B cell (primary cell): ENCODE measurements at regions not wholly inside any gene's neighbourhood (a gene's known extent, or its start where the extent isn't known, plus 50 kb on each side); places are given as distances from the start of the nearest gene placed in this dataset.

Source experiments
- ATAC-seq: fragments of 200-7000 bp; cut with Tn5 transposase; one replicate; pipeline ENCODE4 v1.10.0; 2021; ENCODE audit warnings: low read depth, mild to moderate bottlenecking, moderate number of reproducible peaks, moderate library complexity
- CTCF ChIA-PET: fragments of 350-600 bp; sonication (Branson Sonifier 250); formaldehyde crosslinking; loops from one replicate; lab custom pipeline; 2021; ENCODE audit warnings: antibody characterized with exemption, inconsistent platforms; lab: Charles Lee
- POLR2A ChIA-PET: fragments of 350-600 bp; sonication (Branson Sonifier 250); formaldehyde crosslinking; loops from one replicate; lab custom pipeline; 2021; ENCODE audit warnings: antibody characterized with exemption; lab: Charles Lee
- DNase-seq: peaks from one replicate; pipeline ENCODE4 v3.0.0; 2013
- H2AFZ ChIP-seq: 2 replicates; pipeline ENCODE4 v1.6.1; 2012; ENCODE audit warnings: mild to moderate bottlenecking, low read depth, low read length; ENCODE audit not compliant: insufficient read depth, poor library complexity, severe bottlenecking
- H3K27ac ChIP-seq, 2 donors: 1 replicate in 1 of 2; 2 replicates in 1 of 2; pipeline ENCODE4 v1.5.1; 2012 to 2013; ENCODE audit warnings: low read length in 2 of 2, mild to moderate bottlenecking in 2 of 2, moderate library complexity in 1 of 2
- H3K27me3 ChIP-seq, 4 experiments: fragments of 200-600 bp in 1 of 4; sonication (generic) in 1 of 4; replicated peaks in 1 of 4; 1 replicate in 2 of 4; 2 replicates in 2 of 4; pipeline versions ENCODE4 v1.6.1 to v1.7.0; 2013 to 2016; ENCODE audit warnings: low read length in 3 of 4, mild to moderate bottlenecking in 2 of 4, mixed read lengths in 1 of 4, moderate library complexity in 1 of 4; ENCODE audit not compliant: insufficient read depth in 4 of 4, control insufficient read depth in 3 of 4; ENCODE audit errors: control extremely low read depth in 1 of 4
- H3K36me3 ChIP-seq, 2 experiments: replicated peaks in 1 of 2; 1 replicate in 1 of 2; 2 replicates in 1 of 2; pipeline versions ENCODE4 v1.6.1 to v1.7.1; 2013; ENCODE audit warnings: low read length in 1 of 2; ENCODE audit not compliant: insufficient read depth in 2 of 2, control insufficient read depth in 1 of 2; ENCODE audit errors: control extremely low read depth in 1 of 2, extremely low read depth in 1 of 2
- H3K4me1 ChIP-seq, 2 donors: fragments of 200-600 bp in 1 of 2; sonication (generic) in 1 of 2; 1 replicate in 1 of 2; 2 replicates in 1 of 2; pipeline versions ENCODE4 v1.5.1 to v1.6.1; 2013 to 2017; ENCODE audit warnings: low read length in 2 of 2; ENCODE audit not compliant: control insufficient read depth in 2 of 2, insufficient read depth in 2 of 2
- H3K4me2 ChIP-seq: replicated peaks from 2 replicates; pipeline ENCODE3; 2012; ENCODE audit warnings: mild to moderate bottlenecking, low read depth, low read length; ENCODE audit not compliant: poor library complexity, severe bottlenecking
- H3K4me3 ChIP-seq, 5 experiments: fragments of 200-600 bp in 1 of 5; sonication (generic) in 1 of 5; 1 replicate in 3 of 5; 2 replicates in 2 of 5; pipeline versions ENCODE4 v1.5.1 to v1.7.0; 2011 to 2016; ENCODE audit warnings: low read length in 4 of 5, mild to moderate bottlenecking in 4 of 5, low read depth in 2 of 5, control low read depth in 1 of 5, moderate library complexity in 1 of 5; ENCODE audit not compliant: insufficient read depth in 1 of 5; ENCODE audit errors: control extremely low read depth in 1 of 5, extremely low read depth in 1 of 5
- H3K79me2 ChIP-seq: fragments of 200-600 bp; sonication (generic); one replicate; pipeline ENCODE4 v1.6.0; 2016; ENCODE audit warnings: low read length; ENCODE audit not compliant: control insufficient read depth, insufficient read depth
- H3K9ac ChIP-seq: fragments of 200-600 bp; sonication (generic); 2 replicates; pipeline ENCODE4 v1.6.1; 2017; ENCODE audit warnings: mild to moderate bottlenecking, low read length, moderate library complexity
- H3K9me3 ChIP-seq, 3 donors: one replicate each; pipeline versions ENCODE4 v1.6.1 to v1.7.1; 2013; ENCODE audit warnings: low read length in 2 of 3; ENCODE audit not compliant: control insufficient read depth in 2 of 3, insufficient read depth in 1 of 3; ENCODE audit errors: control extremely low read depth in 1 of 3
- H4K20me1 ChIP-seq: 2 replicates; pipeline ENCODE4 v1.6.0; 2012; ENCODE audit warnings: mild to moderate bottlenecking, low read length; ENCODE audit not compliant: insufficient read depth, control insufficient read depth, poor library complexity, severe bottlenecking
- H3K27ac Mint-ChIP-seq: one replicate; pipeline ENCODE4 v1.8.0; 2021; ENCODE audit warnings: mixed read lengths
- H3K27me3 Mint-ChIP-seq: one replicate; pipeline ENCODE4 v1.8.0; 2021; ENCODE audit warnings: mixed read lengths
- H3K4me1 Mint-ChIP-seq: one replicate; pipeline ENCODE4 v1.8.0; 2021; ENCODE audit warnings: mixed read lengths
- H3K4me3 Mint-ChIP-seq: one replicate; pipeline ENCODE4 v1.8.0; 2021; ENCODE audit warnings: mixed read lengths
- H3K9me3 Mint-ChIP-seq: one replicate; pipeline ENCODE4 v1.8.0; 2022; ENCODE audit warnings: mixed read lengths; ENCODE audit not compliant: insufficient read depth
- CTCF ChIP-seq: fragments of 200-600 bp; IDR thresholded peaks from one replicate; pipeline ENCODE4 v1.8.0; 2022; ENCODE audit warnings: antibody characterized with exemption, mild to moderate bottlenecking
- EZH2 ChIP-seq: IDR thresholded peaks from 2 replicates; pipeline ENCODE4 v1.6.1; 2012; ENCODE audit warnings: borderline replicate concordance, low read depth, mild to moderate bottlenecking, moderate library complexity, low read length; ENCODE audit not compliant: insufficient read depth, poor library complexity, severe bottlenecking
- WGBS: methylation state at CpG from one replicate; pipeline ENCODE4 v1.1.5; 2013; ENCODE audit warnings: missing lambda C conversion rate; ENCODE audit not compliant: insufficient coverage; 5-methylcytosine and 5-hydroxymethylcytosine counted together
- intact Hi-C: fragments of 100-400 bp; cut with micrococcal nuclease; formaldehyde crosslinking; loops from one replicate; pipeline ENCODE4 v1.10.0; 2022

GRCh38 chr1:4019606-4020331, 119.7 kb upstream of the C1orf174 start:
- Mint-ChIP-seq H3K9me3 (no peaks in the 10 kb centered on the region), H3K27me3 (no peaks in the 10 kb centered on the region), H3K4me1 (peaks cover 26% of the 10 kb centered on the region), H3K4me3 (no peak overlapping the region), H3K27ac (peak overlapping the region; percentile 46)
- no peak overlapping the region for H2AFZ ChIP-seq
- peaks cover 0 to 11% (median 0%) of the 10 kb centered on the region in 3 donors for H3K9me3 ChIP-seq
- H3K4me1 ChIP-seq: peaks cover 0 to 8% of the 10 kb centered on the region in 2 donors
- H3K4me2 ChIP-seq: no peak overlapping the region
- no peaks in the 10 kb centered on the region for H3K36me3 ChIP-seq
- intact Hi-C loops: no loop called here
- H3K27ac ChIP-seq: no peak overlapping the region
- no peak overlapping the region for H3K9ac ChIP-seq
- WGBS: 78% methylated on average over 11 of the region's 15 CpGs
- POLR2A ChIA-PET: no interaction called here
- no peak for DNase-seq
- CTCF ChIA-PET: no interaction called here
- H3K27me3 ChIP-seq: no peaks in the 10 kb centered on the region
- ATAC-seq: no peak
- no peak overlapping the region for H3K4me3 ChIP-seq
- H4K20me1 ChIP-seq: no peaks in the 10 kb centered on the region
- no peaks in the 10 kb centered on the region for H3K79me2 ChIP-seq
- TF ChIP-seq EZH2 (no peak), CTCF (no peak)

GRCh38 chr1:4020449-4020848, 120.4 kb upstream of the C1orf174 start:
- H3K9me3 Mint-ChIP-seq: no peaks in the 10 kb centered on the region
- no peaks in the 10 kb centered on the region for H3K36me3 ChIP-seq

More at GRCh38 chr1:4020449-4020848, 120.4 kb upstream of the C1orf174 start:
- Mint-ChIP-seq H3K27ac (no peak overlapping the region), H3K27me3 (no peaks in the 10 kb centered on the region), H3K4me1 (peaks cover 33% of the 10 kb centered on the region), H3K4me3 (no peak overlapping the region)
- Histone ChIP-seq H3K4me2 (no peak overlapping the region), H3K27ac (no peak overlapping the region), H3K9me3 (peaks cover 0 to 11% (median 0%) of the 10 kb centered on the region in 3 donors), H3K4me1 (peaks cover 0 to 8% of the 10 kb centered on the region in 2 donors), H3K9ac (no peak overlapping the region), H2AFZ (no peak overlapping the region), H3K27me3 (no peaks in the 10 kb centered on the region), H3K4me3 (no peak overlapping the region), H3K79me2 (no peaks in the 10 kb centered on the region), H4K20me1 (no peaks in the 10 kb centered on the region)
- no peak for ATAC-seq
- ChIA-PET POLR2A (no interaction called here), CTCF (no interaction called here)
- intact Hi-C loops: no loop called here
- 78% methylated on average over 9 of the region's 9 CpGs for WGBS
- no peak for DNase-seq
- TF ChIP-seq EZH2 (no peak), CTCF (no peak)
